ENCODE measurements at regions not wholly inside any gene's neighbourhood (a gene's known extent, or its start where the extent isn't known, plus 50 kb on each side); places are given as distances from the start of the nearest gene placed in this dataset.

GRCh38 chr19:5218963-5219530, 121.6 kb downstream of the PTPRS start:
- ChIA-PET POLR2A (no interaction called here), CTCF (no interaction called here)
- no peak for TF ChIP-seq CTCF (IDR thresholded peaks at IDR 0.05; ENCODE audit: control extremely low read depth, extremely low read depth, low read depth, missing control alignments)
- no peak for DNase-seq (ENCODE audit: extremely low spot score)

DNA sequence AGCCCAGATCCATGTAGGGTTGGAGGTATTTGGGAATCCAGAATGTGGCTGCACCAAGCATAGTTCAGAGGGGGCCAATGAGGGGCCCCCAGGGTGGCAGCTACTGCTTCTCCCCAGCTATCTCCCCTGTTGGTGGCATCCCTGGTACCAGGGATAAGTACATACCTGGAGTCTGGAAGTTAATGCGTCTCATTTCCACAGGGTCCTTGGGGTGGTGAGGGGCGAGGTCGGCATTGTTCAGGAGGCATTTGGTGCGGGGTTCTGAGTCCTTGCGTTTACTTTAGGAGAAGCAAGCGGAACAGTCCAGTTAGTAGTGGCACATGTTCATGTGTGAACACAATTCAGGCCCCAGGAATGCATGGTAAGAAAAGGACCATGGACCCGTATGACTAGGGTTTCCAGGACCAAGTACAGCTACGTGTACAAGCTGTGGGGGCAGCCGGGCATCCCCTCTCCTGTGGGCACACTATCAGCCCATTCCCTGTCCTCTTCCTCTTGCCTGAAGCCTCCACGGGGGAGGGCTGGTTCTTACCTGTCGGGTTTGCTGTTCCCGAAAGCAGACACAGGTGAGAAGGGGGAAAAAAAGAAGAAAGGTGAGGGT, 122.3 kb downstream of the PTPRS start:
- ChIA-PET POLR2A (no interaction called here), CTCF (no interaction called here)
- DNase-seq (ENCODE audit: extremely low spot score) = no peak
- TF ChIP-seq CTCF (IDR thresholded peaks at IDR 0.05; ENCODE audit: control extremely low read depth, extremely low read depth, low read depth, missing control alignments) = no peak

GRCh38 chr19:5217171-5217570, 123.4 kb downstream of the PTPRS start:
- ChIA-PET POLR2A (no interaction called here), CTCF (interaction anchor here (1.4 kb wide), 1 partner anchor 13 kb away, joined by 3 read pairs; no protein-coding TSS in a partner anchor)
- TF ChIP-seq CTCF (IDR thresholded peaks at IDR 0.05; ENCODE audit: control extremely low read depth, extremely low read depth, low read depth, missing control alignments) = no peak
- no peak for DNase-seq (ENCODE audit: extremely low spot score)

- ChIA-PET CTCF (interaction anchor here (1.4 kb wide), 1 partner anchor 12 kb away, joined by 3 read pairs; no protein-coding TSS in a partner anchor), POLR2A (no interaction called here)
- peak; percentile 69 for DNase-seq (ENCODE audit: extremely low spot score)
- TF ChIP-seq CTCF (IDR thresholded peaks at IDR 0.05; ENCODE audit: control extremely low read depth, extremely low read depth, low read depth, missing control alignments) = no peak
Observed at GRCh38 chr19:5216141-5216847, 124.3 kb downstream of the PTPRS start.

- ChIA-PET POLR2A (no interaction called here), CTCF (interaction anchor here (0.6 kb wide), 1 partner anchor 10 kb away, joined by 3 read pairs; no protein-coding TSS in a partner anchor)
- TF ChIP-seq CTCF (IDR thresholded peaks at IDR 0.05; ENCODE audit: control extremely low read depth, extremely low read depth, low read depth, missing control alignments) = no peak
- no peak for DNase-seq (ENCODE audit: extremely low spot score)
Observed at GRCh38 chr19:5215431-5215830, 125.2 kb downstream of the PTPRS start.

DNA sequence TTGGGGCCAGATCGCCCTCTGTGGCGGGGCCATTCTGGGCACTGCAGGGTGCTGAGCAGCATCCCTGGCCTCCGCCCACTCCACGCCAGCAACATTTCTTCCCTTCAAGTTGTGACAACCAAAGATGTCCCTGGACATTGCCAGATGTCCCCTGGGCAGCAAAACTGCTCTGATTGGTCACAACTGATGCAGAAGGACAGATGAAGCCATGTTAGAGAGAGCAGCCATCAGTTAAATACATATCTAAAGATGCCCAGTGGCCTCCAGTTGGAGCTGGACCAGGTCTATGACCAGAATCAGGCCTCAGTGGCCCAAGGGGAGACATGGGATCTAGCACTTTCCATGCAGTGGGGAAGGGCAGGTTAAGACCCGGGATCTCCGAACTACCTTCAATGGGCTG, 125.7 kb downstream of the PTPRS start:
- no peak for DNase-seq (ENCODE audit: extremely low spot score)
- ChIA-PET POLR2A (no interaction called here), CTCF (no interaction called here)
- TF ChIP-seq CTCF (IDR thresholded peaks at IDR 0.05; ENCODE audit: control extremely low read depth, extremely low read depth, low read depth, missing control alignments) = no peak

Data from GM10248 (cell line).